ENCODE measurements at regions not wholly inside any gene's neighbourhood (a gene's known extent, or its start where the extent isn't known, plus 50 kb on each side); places are given as distances from the start of the nearest gene placed in this dataset.

DNA sequence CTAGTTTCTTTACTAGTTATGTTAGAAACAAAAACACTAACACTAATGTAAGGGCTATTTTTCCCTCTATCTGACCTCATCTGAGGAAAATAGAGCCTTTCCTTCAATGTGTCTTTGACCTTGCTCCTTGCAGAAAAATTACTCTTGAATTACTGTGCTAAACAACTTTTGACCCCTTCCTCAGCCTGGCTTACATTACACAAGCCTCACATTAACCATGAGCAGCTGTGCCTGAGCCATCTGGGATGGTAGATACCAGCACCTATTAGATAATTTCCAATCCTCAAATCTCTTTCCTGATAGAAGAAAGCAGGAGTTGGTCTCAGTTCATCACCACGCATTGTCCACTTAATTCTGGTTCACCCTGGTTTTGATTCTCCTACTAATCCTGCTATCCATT is 134.4 kb upstream of the NCAM1 start:
- TF ChIP-seq, protein P1, sequence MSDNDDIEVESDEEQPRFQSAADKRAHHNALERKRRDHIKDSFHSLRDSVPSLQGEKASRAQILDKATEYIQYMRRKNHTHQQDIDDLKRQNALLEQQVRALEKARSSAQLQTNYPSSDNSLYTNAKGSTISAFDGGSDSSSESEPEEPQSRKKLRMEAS (CRISPR knock-in tag; IDR thresholded peaks at IDR 0.05): no peak
- TF ChIP-seq, protein P2, sequence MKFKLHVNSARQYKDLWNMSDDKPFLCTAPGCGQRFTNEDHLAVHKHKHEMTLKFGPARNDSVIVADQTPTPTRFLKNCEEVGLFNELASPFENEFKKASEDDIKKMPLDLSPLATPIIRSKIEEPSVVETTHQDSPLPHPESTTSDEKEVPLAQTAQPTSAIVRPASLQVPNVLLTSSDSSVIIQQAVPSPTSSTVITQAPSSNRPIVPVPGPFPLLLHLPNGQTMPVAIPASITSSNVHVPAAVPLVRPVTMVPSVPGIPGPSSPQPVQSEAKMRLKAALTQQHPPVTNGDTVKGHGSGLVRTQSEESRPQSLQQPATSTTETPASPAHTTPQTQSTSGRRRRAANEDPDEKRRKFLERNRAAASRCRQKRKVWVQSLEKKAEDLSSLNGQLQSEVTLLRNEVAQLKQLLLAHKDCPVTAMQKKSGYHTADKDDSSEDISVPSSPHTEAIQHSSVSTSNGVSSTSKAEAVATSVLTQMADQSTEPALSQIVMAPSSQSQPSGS (CRISPR knock-in tag; IDR thresholded peaks at IDR 0.05; ENCODE audit: borderline replicate concordance, low read depth): no peak

Measured in WTC11 (cell line).